ENCODE measurements at regions not wholly inside any gene's neighbourhood (a gene's known extent, or its start where the extent isn't known, plus 50 kb on each side); places are given as distances from the start of the nearest gene placed in this dataset.

DNA sequence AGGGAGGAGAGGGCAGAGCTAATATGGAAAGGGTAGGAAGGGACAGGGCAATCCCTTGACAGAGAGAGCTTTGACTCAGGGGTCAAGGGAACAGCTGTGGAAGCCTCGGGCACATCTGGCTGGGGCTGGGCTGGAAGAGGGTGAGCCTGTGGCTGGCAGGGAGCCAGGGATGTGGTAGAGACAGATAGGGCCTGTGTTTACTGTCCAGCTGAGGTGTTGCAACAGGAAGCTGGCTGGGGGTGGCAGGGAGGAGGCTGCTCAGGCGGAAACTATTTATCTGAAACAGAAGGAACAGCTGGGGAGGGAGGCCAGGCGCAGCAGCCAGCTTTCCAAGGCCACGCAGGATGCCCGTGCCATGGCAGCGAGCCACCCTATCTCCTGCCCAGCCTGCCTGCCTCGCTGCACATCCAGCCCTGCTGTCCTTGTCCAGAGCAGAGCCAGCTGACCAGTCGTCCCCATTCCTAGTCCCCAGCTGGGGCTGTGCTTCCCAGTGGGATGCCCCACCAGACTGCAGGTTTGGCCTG lies 264.7 kb downstream of the CYP26B1 start:
- H3K9ac ChIP-seq (ENCODE audit: insufficient read depth in 1 of 2, low read depth in 2 of 2, low read length in 2 of 2): peak overlapping the region in 1 of 2 experiments; percentile 4; a peak in 2 of 4 replicates
- WGBS (ENCODE audit: insufficient coverage, low coverage, missing lambda C conversion rate): 0% methylated on average over 8 of the region's 8 CpGs
- no peaks in the 10 kb centered on the region for H3K79me2 ChIP-seq (ENCODE audit: control insufficient read depth, insufficient read depth, low read length)
- H3K27me3 ChIP-seq (ENCODE audit: control insufficient read depth in 2 of 2, insufficient read depth in 2 of 2, low read length in 2 of 2): peaks cover 0 to 12% of the 10 kb centered on the region in 2 experiments; a peak in 1 of 5 replicates
- ChIA-PET CTCF (ENCODE audit: low intra/inter-chr PET ratio) (interaction anchor here (0.6 kb wide), 1 partner anchor 315 kb away, joined by 3 read pairs; no protein-coding TSS in a partner anchor), POLR2A (interaction anchor here (0.6 to 1.2 kb wide), 2 partner anchors 41 to 1374 kb away, joined by 3 read pairs; no protein-coding TSS in a partner anchor)
- FAIRE-seq: peak; percentile 99
- H3K4me1 ChIP-seq (replicated peaks in 1 of 2; ENCODE audit: control insufficient read depth in 2 of 2, insufficient read depth in 2 of 2, low read length in 2 of 2): peaks cover 18 to 35% of the 10 kb centered on the region in 2 experiments
- intact Hi-C loops (cut with micrococcal nuclease): no loop called here
- in situ Hi-C loops (cut with MboI): no loop called here
- peak overlapping the region; percentile 68 for H3K4me2 ChIP-seq (ENCODE audit: insufficient read depth, low read length)
- peak overlapping the region; percentile 38; the same call in 1 of the 2 replicates for H2AFZ ChIP-seq (ENCODE audit: low read depth, low read length)
- peak; percentile 93 for ATAC-seq
- no peaks in the 10 kb centered on the region for H4K20me1 ChIP-seq (replicated peaks; ENCODE audit: control insufficient read depth, insufficient read depth, low read length)
- H3K9me1 ChIP-seq (ENCODE audit: control insufficient read depth, insufficient read depth, low read length): peaks cover 7% of the 10 kb centered on the region
- no peaks in the 10 kb centered on the region; the same call in 1 of the 2 replicates for H3K9me3 ChIP-seq (replicated peaks; ENCODE audit: control insufficient read depth, insufficient read depth, low read depth, low read length)
- peak; percentile 92 to 95 (median 93) for DNase-seq (ENCODE audit: extremely low read depth in 1 of 4, low spot score in 3 of 4)
- no peak overlapping the region for H3K4me3 ChIP-seq
- H3K36me3 ChIP-seq (ENCODE audit: control insufficient read depth, insufficient read depth, low read length): no peaks in the 10 kb centered on the region
- BruUV-seq (replicated peaks): no TSS peak
- no peak overlapping the region; the same call in 2 of the 3 replicates for H3K27ac ChIP-seq (ENCODE audit: extremely low read depth, low read depth, low read length)
- TF ChIP-seq, protein P1, sequence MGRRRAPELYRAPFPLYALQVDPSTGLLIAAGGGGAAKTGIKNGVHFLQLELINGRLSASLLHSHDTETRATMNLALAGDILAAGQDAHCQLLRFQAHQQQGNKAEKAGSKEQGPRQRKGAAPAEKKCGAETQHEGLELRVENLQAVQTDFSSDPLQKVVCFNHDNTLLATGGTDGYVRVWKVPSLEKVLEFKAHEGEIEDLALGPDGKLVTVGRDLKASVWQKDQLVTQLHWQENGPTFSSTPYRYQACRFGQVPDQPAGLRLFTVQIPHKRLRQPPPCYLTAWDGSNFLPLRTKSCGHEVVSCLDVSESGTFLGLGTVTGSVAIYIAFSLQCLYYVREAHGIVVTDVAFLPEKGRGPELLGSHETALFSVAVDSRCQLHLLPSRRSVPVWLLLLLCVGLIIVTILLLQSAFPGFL (CRISPR knock-in tag; IDR thresholded peaks at IDR 0.05): peak; percentile 67; the same call in 1 of the 2 replicates
- TF ChIP-seq ZNF23 (CRISPR knock-in tag; IDR thresholded peaks at IDR 0.05): no peak
- peak; percentile 99 for TF ChIP-seq SMAD4 (CRISPR knock-in tag; conservative IDR thresholded peaks at IDR 0.05)
- TF ChIP-seq ESRRB (CRISPR knock-in tag; IDR thresholded peaks at IDR 0.05; ENCODE audit: borderline replicate concordance): no peak
- peak; percentile 94 for TF ChIP-seq ZNF197 (CRISPR knock-in tag; IDR thresholded peaks at IDR 0.05; ENCODE audit: low read depth)
- TF ChIP-seq, protein P2, sequence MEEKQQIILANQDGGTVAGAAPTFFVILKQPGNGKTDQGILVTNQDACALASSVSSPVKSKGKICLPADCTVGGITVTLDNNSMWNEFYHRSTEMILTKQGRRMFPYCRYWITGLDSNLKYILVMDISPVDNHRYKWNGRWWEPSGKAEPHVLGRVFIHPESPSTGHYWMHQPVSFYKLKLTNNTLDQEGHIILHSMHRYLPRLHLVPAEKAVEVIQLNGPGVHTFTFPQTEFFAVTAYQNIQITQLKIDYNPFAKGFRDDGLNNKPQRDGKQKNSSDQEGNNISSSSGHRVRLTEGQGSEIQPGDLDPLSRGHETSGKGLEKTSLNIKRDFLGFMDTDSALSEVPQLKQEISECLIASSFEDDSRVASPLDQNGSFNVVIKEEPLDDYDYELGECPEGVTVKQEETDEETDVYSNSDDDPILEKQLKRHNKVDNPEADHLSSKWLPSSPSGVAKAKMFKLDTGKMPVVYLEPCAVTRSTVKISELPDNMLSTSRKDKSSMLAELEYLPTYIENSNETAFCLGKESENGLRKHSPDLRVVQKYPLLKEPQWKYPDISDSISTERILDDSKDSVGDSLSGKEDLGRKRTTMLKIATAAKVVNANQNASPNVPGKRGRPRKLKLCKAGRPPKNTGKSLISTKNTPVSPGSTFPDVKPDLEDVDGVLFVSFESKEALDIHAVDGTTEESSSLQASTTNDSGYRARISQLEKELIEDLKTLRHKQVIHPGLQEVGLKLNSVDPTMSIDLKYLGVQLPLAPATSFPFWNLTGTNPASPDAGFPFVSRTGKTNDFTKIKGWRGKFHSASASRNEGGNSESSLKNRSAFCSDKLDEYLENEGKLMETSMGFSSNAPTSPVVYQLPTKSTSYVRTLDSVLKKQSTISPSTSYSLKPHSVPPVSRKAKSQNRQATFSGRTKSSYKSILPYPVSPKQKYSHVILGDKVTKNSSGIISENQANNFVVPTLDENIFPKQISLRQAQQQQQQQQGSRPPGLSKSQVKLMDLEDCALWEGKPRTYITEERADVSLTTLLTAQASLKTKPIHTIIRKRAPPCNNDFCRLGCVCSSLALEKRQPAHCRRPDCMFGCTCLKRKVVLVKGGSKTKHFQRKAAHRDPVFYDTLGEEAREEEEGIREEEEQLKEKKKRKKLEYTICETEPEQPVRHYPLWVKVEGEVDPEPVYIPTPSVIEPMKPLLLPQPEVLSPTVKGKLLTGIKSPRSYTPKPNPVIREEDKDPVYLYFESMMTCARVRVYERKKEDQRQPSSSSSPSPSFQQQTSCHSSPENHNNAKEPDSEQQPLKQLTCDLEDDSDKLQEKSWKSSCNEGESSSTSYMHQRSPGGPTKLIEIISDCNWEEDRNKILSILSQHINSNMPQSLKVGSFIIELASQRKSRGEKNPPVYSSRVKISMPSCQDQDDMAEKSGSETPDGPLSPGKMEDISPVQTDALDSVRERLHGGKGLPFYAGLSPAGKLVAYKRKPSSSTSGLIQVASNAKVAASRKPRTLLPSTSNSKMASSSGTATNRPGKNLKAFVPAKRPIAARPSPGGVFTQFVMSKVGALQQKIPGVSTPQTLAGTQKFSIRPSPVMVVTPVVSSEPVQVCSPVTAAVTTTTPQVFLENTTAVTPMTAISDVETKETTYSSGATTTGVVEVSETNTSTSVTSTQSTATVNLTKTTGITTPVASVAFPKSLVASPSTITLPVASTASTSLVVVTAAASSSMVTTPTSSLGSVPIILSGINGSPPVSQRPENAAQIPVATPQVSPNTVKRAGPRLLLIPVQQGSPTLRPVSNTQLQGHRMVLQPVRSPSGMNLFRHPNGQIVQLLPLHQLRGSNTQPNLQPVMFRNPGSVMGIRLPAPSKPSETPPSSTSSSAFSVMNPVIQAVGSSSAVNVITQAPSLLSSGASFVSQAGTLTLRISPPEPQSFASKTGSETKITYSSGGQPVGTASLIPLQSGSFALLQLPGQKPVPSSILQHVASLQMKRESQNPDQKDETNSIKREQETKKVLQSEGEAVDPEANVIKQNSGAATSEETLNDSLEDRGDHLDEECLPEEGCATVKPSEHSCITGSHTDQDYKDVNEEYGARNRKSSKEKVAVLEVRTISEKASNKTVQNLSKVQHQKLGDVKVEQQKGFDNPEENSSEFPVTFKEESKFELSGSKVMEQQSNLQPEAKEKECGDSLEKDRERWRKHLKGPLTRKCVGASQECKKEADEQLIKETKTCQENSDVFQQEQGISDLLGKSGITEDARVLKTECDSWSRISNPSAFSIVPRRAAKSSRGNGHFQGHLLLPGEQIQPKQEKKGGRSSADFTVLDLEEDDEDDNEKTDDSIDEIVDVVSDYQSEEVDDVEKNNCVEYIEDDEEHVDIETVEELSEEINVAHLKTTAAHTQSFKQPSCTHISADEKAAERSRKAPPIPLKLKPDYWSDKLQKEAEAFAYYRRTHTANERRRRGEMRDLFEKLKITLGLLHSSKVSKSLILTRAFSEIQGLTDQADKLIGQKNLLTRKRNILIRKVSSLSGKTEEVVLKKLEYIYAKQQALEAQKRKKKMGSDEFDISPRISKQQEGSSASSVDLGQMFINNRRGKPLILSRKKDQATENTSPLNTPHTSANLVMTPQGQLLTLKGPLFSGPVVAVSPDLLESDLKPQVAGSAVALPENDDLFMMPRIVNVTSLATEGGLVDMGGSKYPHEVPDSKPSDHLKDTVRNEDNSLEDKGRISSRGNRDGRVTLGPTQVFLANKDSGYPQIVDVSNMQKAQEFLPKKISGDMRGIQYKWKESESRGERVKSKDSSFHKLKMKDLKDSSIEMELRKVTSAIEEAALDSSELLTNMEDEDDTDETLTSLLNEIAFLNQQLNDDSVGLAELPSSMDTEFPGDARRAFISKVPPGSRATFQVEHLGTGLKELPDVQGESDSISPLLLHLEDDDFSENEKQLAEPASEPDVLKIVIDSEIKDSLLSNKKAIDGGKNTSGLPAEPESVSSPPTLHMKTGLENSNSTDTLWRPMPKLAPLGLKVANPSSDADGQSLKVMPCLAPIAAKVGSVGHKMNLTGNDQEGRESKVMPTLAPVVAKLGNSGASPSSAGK (IDR thresholded peaks at IDR 0.05): no peak
- no peak for TF ChIP-seq ZC3H4 (CRISPR knock-in tag; IDR thresholded peaks at IDR 0.05; ENCODE audit: borderline replicate concordance)
- TF ChIP-seq SLC30A9 (CRISPR knock-in tag; IDR thresholded peaks at IDR 0.05): no peak
- no peak for TF ChIP-seq MAFG (tag; conservative IDR thresholded peaks at IDR 0.05)
- TF ChIP-seq SRSF7 (optimal IDR thresholded peaks at IDR 0.05; ENCODE audit: low read depth, low read length): no peak

Measured in K562 (cell line).